ENCODE measurements at regions not wholly inside any gene's neighbourhood (a gene's known extent, or its start where the extent isn't known, plus 50 kb on each side); places are given as distances from the start of the nearest gene placed in this dataset.

GRCh38 chr3:31189330-31189729 lies 294.9 kb upstream of the GADL1 start:
- no peak for TF ChIP-seq CTCF (optimal IDR thresholded peaks at IDR 0.05 in 1 of 3, IDR thresholded peaks at IDR 0.05 in 1 of 3, conservative IDR thresholded peaks at IDR 0.05 in 1 of 3; ENCODE audit: extremely low read depth in 1 of 3, insufficient read depth in 2 of 3, low read length in 3 of 3)
- no peak for TF ChIP-seq EZH2 (IDR thresholded peaks at IDR 0.05; ENCODE audit: low read length)

All from keratinocyte (primary cell).